Neural cell (in vitro differentiated cells): ENCODE measurements at regions not wholly inside any gene's neighbourhood (a gene's known extent, or its start where the extent isn't known, plus 50 kb on each side); places are given as distances from the start of the nearest gene placed in this dataset.

Experiments used
- H2AFZ ChIP-seq: fragments of 200-600, 300-800 bp; sonication (generic), shearing (Covaris generic); 2 replicates; pipeline ENCODE4 v1.6.0; 2014; ENCODE audit warnings: low read depth, mild to moderate bottlenecking, antibody characterized with exemption, low read length, moderate library complexity
- H3F3A ChIP-seq: fragments of 200-600 bp; shearing (Covaris generic); 2 replicates; pipeline ENCODE4 v1.6.1; 2016; ENCODE audit warnings: mild to moderate bottlenecking, moderate library complexity, mixed read lengths, antibody characterized with exemption, low read length; ENCODE audit not compliant: insufficient read depth, poor library complexity, severe bottlenecking
- H3K27ac ChIP-seq: fragments of 200-600, 300-800 bp; sonication (generic), shearing (Covaris generic); 2 replicates; pipeline ENCODE4 v1.5.1; 2014; ENCODE audit warnings: mild to moderate bottlenecking, low read length, moderate library complexity
- H3K27me3 ChIP-seq: fragments of 300-800, 200-600 bp; sonication (generic), shearing (Covaris generic); 2 replicates; pipeline ENCODE4 v1.6.0; 2014; ENCODE audit warnings: mild to moderate bottlenecking, low read depth, low read length, moderate library complexity; ENCODE audit not compliant: insufficient read depth
- H3K36me3 ChIP-seq: fragments of 300-800, 200-600 bp; sonication (generic), shearing (Covaris generic); 2 replicates; pipeline ENCODE4 v1.5.1; 2014; ENCODE audit warnings: mild to moderate bottlenecking, antibody characterized with exemption, low read length, moderate library complexity; ENCODE audit not compliant: insufficient read depth
- H3K4me2 ChIP-seq: fragments of 300-800, 200-600 bp; sonication (generic), shearing (Covaris generic); 2 replicates; pipeline ENCODE4 v1.6.0; 2014; ENCODE audit warnings: mild to moderate bottlenecking, low read length
- H3K4me3 ChIP-seq: fragments of 300-800, 200-600 bp; sonication (generic), shearing (Covaris generic); 2 replicates; pipeline ENCODE4 v1.5.1; 2014; ENCODE audit warnings: mild to moderate bottlenecking, low read length, moderate library complexity
- H3K79me2 ChIP-seq: fragments of 200-600 bp; shearing (Covaris generic); replicated peaks from 2 replicates; pipeline ENCODE4 v1.6.0; 2014; ENCODE audit warnings: mild to moderate bottlenecking, low read length, moderate library complexity; ENCODE audit not compliant: insufficient read depth
- H3K9ac ChIP-seq: fragments of 300-800, 200-600 bp; sonication (generic), shearing (Covaris generic); 2 replicates; pipeline ENCODE4 v1.6.1; 2016; ENCODE audit warnings: mild to moderate bottlenecking, low read length, mixed read lengths
- H3K9me2 ChIP-seq: fragments of 200-600 bp; shearing (Covaris generic); 2 replicates; pipeline ENCODE4 v1.6.1; 2016; ENCODE audit warnings: mild to moderate bottlenecking, low read length, mixed read lengths; ENCODE audit not compliant: insufficient read depth
- H3K9me3 ChIP-seq: fragments of 200-600, 300-800 bp; sonication (generic), shearing (Covaris generic); 2 replicates; pipeline ENCODE4 v1.6.1; 2016; ENCODE audit warnings: mild to moderate bottlenecking, mixed run types, low read length, moderate library complexity, mixed read lengths
- H4K20me1 ChIP-seq: fragments of 200-600 bp; shearing (Covaris generic); 2 replicates; pipeline ENCODE4 v1.6.1; 2016; ENCODE audit warnings: mild to moderate bottlenecking, mixed run types; ENCODE audit not compliant: insufficient read depth
- EP300 ChIP-seq: fragments of 450-650 bp; conservative IDR thresholded peaks from 2 replicates; pipeline ENCODE4 v1.6.1; 2014; ENCODE audit warnings: antibody characterized with exemption, mild to moderate bottlenecking, moderate library complexity; ENCODE audit not compliant: poor library complexity, severe bottlenecking
- EZH2 ChIP-seq: fragments of 200-600, 300-800 bp; shearing (Covaris generic), sonication (generic); IDR thresholded peaks from 2 replicates; pipeline ENCODE4 v1.6.1; 2014; ENCODE audit warnings: antibody characterized with exemption, low read length, borderline replicate concordance, mild to moderate bottlenecking; ENCODE audit not compliant: insufficient read depth, poor library complexity, severe bottlenecking
- MXI1 ChIP-seq: fragments of 450-650 bp; conservative IDR thresholded peaks from 2 replicates; pipeline ENCODE4 v1.6.1; 2014; ENCODE audit warnings: antibody characterized with exemption, mild to moderate bottlenecking; ENCODE audit not compliant: poor library complexity, severe bottlenecking
- POLR2AphosphoS5 ChIP-seq: IDR thresholded peaks from 2 replicates; pipeline ENCODE4 v1.6.1; 2012
- RAD21 ChIP-seq: fragments of 450-650 bp; conservative IDR thresholded peaks from 2 replicates; pipeline ENCODE4 v1.6.1; 2014; ENCODE audit warnings: antibody characterized with exemption, mild to moderate bottlenecking, moderate library complexity
- REST ChIP-seq: IDR thresholded peaks from 2 replicates; pipeline ENCODE4 v1.6.1; 2012; ENCODE audit warnings: borderline replicate concordance
- SMC3 ChIP-seq: fragments of 450-650 bp; conservative IDR thresholded peaks from 2 replicates; pipeline ENCODE4 v1.6.1; 2014; ENCODE audit warnings: antibody characterized with exemption, mild to moderate bottlenecking, moderate library complexity; ENCODE audit not compliant: poor library complexity
- TAF1 ChIP-seq: IDR thresholded peaks from 2 replicates; pipeline ENCODE4 v1.6.1; 2012; ENCODE audit warnings: low read depth
- TF ChIP-seq, protein P1 (sequence below): fragments of 450-650 bp; IDR thresholded peaks from 2 replicates; pipeline ENCODE4 v1.5.1; 2014; ENCODE audit warnings: antibody characterized with exemption, mild to moderate bottlenecking, moderate library complexity; ENCODE audit not compliant: poor library complexity, severe bottlenecking

- H3K4me3 ChIP-seq: no peak overlapping the region
- TF ChIP-seq EZH2: no peak
Measured at GRCh38 chr7:420142-421093, 99.2 kb downstream of the PDGFA start.

GRCh38 chr7:421136-421991 is 98.3 kb downstream of the PDGFA start:
- H4K20me1 ChIP-seq: no peaks in the 10 kb centered on the region
- TF ChIP-seq POLR2AphosphoS5: no peak
- TF ChIP-seq MXI1: no peak
- TF ChIP-seq SMC3: no peak
- no peak for TF ChIP-seq RAD21
- no peak for TF ChIP-seq TAF1
- no peak for TF ChIP-seq EZH2
- TF ChIP-seq, protein P1, sequence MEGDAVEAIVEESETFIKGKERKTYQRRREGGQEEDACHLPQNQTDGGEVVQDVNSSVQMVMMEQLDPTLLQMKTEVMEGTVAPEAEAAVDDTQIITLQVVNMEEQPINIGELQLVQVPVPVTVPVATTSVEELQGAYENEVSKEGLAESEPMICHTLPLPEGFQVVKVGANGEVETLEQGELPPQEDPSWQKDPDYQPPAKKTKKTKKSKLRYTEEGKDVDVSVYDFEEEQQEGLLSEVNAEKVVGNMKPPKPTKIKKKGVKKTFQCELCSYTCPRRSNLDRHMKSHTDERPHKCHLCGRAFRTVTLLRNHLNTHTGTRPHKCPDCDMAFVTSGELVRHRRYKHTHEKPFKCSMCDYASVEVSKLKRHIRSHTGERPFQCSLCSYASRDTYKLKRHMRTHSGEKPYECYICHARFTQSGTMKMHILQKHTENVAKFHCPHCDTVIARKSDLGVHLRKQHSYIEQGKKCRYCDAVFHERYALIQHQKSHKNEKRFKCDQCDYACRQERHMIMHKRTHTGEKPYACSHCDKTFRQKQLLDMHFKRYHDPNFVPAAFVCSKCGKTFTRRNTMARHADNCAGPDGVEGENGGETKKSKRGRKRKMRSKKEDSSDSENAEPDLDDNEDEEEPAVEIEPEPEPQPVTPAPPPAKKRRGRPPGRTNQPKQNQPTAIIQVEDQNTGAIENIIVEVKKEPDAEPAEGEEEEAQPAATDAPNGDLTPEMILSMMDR: no peak
- TF ChIP-seq EP300: no peak
- TF ChIP-seq REST: no peak
- no peaks in the 10 kb centered on the region for H3K9me3 ChIP-seq
- H3F3A ChIP-seq: no peaks in the 10 kb centered on the region
- H3K79me2 ChIP-seq: no peaks in the 10 kb centered on the region
- no peak overlapping the region for H3K4me3 ChIP-seq
- H3K9me2 ChIP-seq: no peaks in the 10 kb centered on the region
- H3K27ac ChIP-seq: no peak overlapping the region
- no peak overlapping the region for H3K9ac ChIP-seq
- H3K4me2 ChIP-seq: no peak overlapping the region
- no peaks in the 10 kb centered on the region for H3K27me3 ChIP-seq
- H2AFZ ChIP-seq: no peak overlapping the region
- H3K36me3 ChIP-seq: no peaks in the 10 kb centered on the region

More at GRCh38 chr7:420142-421093, 99.2 kb downstream of the PDGFA start:
- no peaks in the 10 kb centered on the region for H3K9me2 ChIP-seq
- no peaks in the 10 kb centered on the region for H3K36me3 ChIP-seq
- no peak overlapping the region for H3K4me2 ChIP-seq
- no peak overlapping the region for H2AFZ ChIP-seq
- no peaks in the 10 kb centered on the region for H3K79me2 ChIP-seq
- H3F3A ChIP-seq: no peaks in the 10 kb centered on the region
- no peak overlapping the region for H3K9ac ChIP-seq
- no peaks in the 10 kb centered on the region for H3K27me3 ChIP-seq
- no peaks in the 10 kb centered on the region for H3K9me3 ChIP-seq
- no peak overlapping the region for H3K27ac ChIP-seq
- H4K20me1 ChIP-seq: no peaks in the 10 kb centered on the region
